Mammary epithelial cell (primary cell): ENCODE measurements at regions not wholly inside any gene's neighbourhood (a gene's known extent, or its start where the extent isn't known, plus 50 kb on each side); places are given as distances from the start of the nearest gene placed in this dataset.

Source experiments
- CTCF ChIP-seq, 2 donors: IDR thresholded peaks in 1 of 2; conservative IDR thresholded peaks in 1 of 2; 2 replicates each; pipeline ENCODE4 v1.5.1; 2011 to 2012; ENCODE audit warnings: inconsistent platforms in 2 of 2, low read length in 2 of 2, mild to moderate bottlenecking in 2 of 2, control low read depth in 1 of 2, low read depth in 1 of 2; ENCODE audit not compliant: insufficient read depth in 1 of 2; ENCODE audit errors: extremely low read depth in 1 of 2
- EZH2 ChIP-seq: IDR thresholded peaks from 2 replicates; pipeline ENCODE4 v1.6.1; 2012; ENCODE audit warnings: low read length, inconsistent platforms, borderline replicate concordance

GRCh38 chr6:145036236-145036635 lies 699.1 kb downstream of the EPM2A start:
- TF ChIP-seq EZH2 (no peak), CTCF (conservative IDR thresholded peaks at IDR 0.05 in 1 of 2, IDR thresholded peaks at IDR 0.05 in 1 of 2; ENCODE audit: extremely low read depth in 1 of 2, insufficient read depth in 1 of 2, low read depth in 1 of 2, low read length in 2 of 2) (no peak)
